T47D (cell line): ENCODE measurements at regions not wholly inside any gene's neighbourhood (a gene's known extent, or its start where the extent isn't known, plus 50 kb on each side); places are given as distances from the start of the nearest gene placed in this dataset.

Experiments used
- DNase-seq, 2 experiments: peaks; one replicate each; pipeline versions ENCODE4 v3.0.0 to v3.0.0-alpha.2; 2011 to 2012; ENCODE audit warnings: low read depth in 1 of 2, low spot score in 1 of 2
- JUND ChIP-seq: IDR thresholded peaks from 2 replicates; pipeline ENCODE4 v1.6.1; 2012; ENCODE audit warnings: low read depth
- in situ Hi-C: cut with HindIII; loops from 2 replicates; pipeline ENCODE4 v1.10.0; 2016; ENCODE audit warnings: low sequenced_read_pairs, low pct_unique_long_range_greater_than_20kb

- no peak for TF ChIP-seq JUND
- in situ Hi-C loops, result no loop called here
- no peak for DNase-seq
Measured at GRCh38 chr16:54204756-54205155, 81.8 kb downstream of the IRX3 start.

GRCh38 chr16:54203851-54204505, 82.6 kb downstream of the IRX3 start:
- in situ Hi-C loops, result no loop called here
- no peak for TF ChIP-seq JUND
- DNase-seq, result no peak

GRCh38 chr16:54203384-54203783, 83.2 kb downstream of the IRX3 start:
- DNase-seq, result no peak
- in situ Hi-C loops, result no loop called here
- no peak for TF ChIP-seq JUND
